DOHH2 (cell line): ENCODE measurements at regions not wholly inside any gene's neighbourhood (a gene's known extent, or its start where the extent isn't known, plus 50 kb on each side); places are given as distances from the start of the nearest gene placed in this dataset.

Experiments used
- EZH2phosphoT487 ChIP-seq: fragments of 200-600 bp; sonication (generic); IDR thresholded peaks from 2 replicates; pipeline ENCODE4 v1.6.1; 2017; ENCODE audit warnings: borderline replicate concordance, mild to moderate bottlenecking, antibody characterized with exemption, low read length, moderate library complexity, mixed read lengths
- TF ChIP-seq, protein P1 (sequence below): fragments of 200-600 bp; sonication (generic); IDR thresholded peaks from one replicate; pipeline ENCODE4 v1.5.1; 2014; ENCODE audit warnings: antibody characterized with exemption, mild to moderate bottlenecking, low read depth, low read length; ENCODE audit not compliant: poor library complexity, severe bottlenecking

DNA sequence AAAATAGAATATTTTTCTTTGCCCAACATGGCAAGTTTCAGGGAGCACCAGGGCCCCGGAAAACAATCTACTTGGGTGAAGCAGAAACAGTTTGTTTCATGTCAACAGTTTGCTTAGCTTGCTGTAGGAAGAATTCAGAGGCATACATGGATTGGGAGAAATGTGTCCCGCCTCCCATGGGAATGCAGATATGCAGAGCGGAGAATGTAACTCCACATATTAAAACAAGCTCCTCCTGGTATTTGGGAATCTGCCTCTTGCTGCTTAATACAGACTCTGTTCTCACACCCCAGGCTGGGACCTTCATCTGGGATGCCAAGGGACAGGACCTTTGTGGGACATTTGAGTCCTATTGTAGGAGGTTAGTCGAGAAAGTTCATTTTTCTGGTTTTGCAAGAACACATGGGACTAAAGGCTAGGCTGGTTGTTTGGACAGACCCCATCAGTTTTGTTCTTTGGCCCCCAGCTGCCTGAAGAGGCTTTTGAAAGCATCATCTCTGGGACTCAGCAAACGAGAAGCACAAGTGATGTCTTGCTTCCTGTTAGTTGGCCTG lies 220.5 kb upstream of the ADRA1B start:
- TF ChIP-seq, protein P1, sequence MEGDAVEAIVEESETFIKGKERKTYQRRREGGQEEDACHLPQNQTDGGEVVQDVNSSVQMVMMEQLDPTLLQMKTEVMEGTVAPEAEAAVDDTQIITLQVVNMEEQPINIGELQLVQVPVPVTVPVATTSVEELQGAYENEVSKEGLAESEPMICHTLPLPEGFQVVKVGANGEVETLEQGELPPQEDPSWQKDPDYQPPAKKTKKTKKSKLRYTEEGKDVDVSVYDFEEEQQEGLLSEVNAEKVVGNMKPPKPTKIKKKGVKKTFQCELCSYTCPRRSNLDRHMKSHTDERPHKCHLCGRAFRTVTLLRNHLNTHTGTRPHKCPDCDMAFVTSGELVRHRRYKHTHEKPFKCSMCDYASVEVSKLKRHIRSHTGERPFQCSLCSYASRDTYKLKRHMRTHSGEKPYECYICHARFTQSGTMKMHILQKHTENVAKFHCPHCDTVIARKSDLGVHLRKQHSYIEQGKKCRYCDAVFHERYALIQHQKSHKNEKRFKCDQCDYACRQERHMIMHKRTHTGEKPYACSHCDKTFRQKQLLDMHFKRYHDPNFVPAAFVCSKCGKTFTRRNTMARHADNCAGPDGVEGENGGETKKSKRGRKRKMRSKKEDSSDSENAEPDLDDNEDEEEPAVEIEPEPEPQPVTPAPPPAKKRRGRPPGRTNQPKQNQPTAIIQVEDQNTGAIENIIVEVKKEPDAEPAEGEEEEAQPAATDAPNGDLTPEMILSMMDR: no peak
- no peak for TF ChIP-seq EZH2phosphoT487
